Non-pigmented ciliary epithelial cell (primary cell): ENCODE measurements at regions not wholly inside any gene's neighbourhood (a gene's known extent, or its start where the extent isn't known, plus 50 kb on each side); places are given as distances from the start of the nearest gene placed in this dataset.

Source experiments
- DNase-seq: peaks from one replicate; pipeline ENCODE4 v3.0.0-alpha.2; 2010; ENCODE audit warnings: low read depth

GRCh38 chr9:18394847-18395351, 79.1 kb upstream of the ADAMTSL1 start:
- DNase-seq = no peak

- no peak for DNase-seq
These were observed 77.7 kb upstream of the ADAMTSL1 start for GRCh38 chr9:18396102-18396728.

- DNase-seq = no peak
These were observed 76.9 kb upstream of the ADAMTSL1 start for GRCh38 chr9:18397076-18397475.

GRCh38 chr9:18398038-18398437, 75.9 kb upstream of the ADAMTSL1 start:
- no peak for DNase-seq

GRCh38 chr9:18404434-18405029, 69.4 kb upstream of the ADAMTSL1 start:
- no peak for DNase-seq

- no peak for DNase-seq
These were observed 68.7 kb upstream of the ADAMTSL1 start for GRCh38 chr9:18405240-18405639.

GRCh38 chr9:18410983-18411382, 63.0 kb upstream of the ADAMTSL1 start:
- DNase-seq = no peak

- DNase-seq = no peak
These were observed 52.6 kb upstream of the ADAMTSL1 start for GRCh38 chr9:18421391-18421790.

GRCh38 chr9:18422296-18423036, 51.5 kb upstream of the ADAMTSL1 start:
- DNase-seq = no peak

- no peak for DNase-seq
These were observed 50.0 kb upstream of the ADAMTSL1 start for GRCh38 chr9:18423791-18424531.
